Fibroblast of gingiva (primary cell): ENCODE measurements at regions not wholly inside any gene's neighbourhood (a gene's known extent, or its start where the extent isn't known, plus 50 kb on each side); places are given as distances from the start of the nearest gene placed in this dataset.
"Not testable (repeated sequence)": the region's sequence is repeated elsewhere in the genome, so short reads cannot be mapped to it uniquely, and the experiment has no call there.

ENCODE experiments used
- DNase-seq: peaks from one replicate; pipeline ENCODE4 v3.0.0-alpha.2; 2011; ENCODE audit warnings: low read depth

DNA sequence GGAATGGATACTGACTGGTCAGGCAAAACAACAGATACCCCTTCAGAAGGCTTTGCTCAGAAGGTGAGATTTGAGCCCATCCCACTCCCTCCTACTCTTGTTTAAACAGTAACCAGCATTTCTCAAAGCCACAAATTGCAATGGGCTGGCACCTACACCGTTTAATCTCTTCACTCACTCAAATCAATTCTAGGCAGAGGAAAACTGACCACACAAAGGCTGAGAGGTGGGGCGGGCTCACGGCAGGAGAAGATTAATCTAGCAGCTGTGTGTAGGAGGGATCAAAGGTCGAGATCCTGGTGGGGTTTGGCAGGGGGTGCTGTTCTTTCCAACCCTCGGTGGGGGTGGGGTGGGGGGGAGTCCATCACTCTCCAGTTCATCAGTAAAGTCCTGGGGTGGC, 622.4 kb downstream of the BCOR start:
- no peak for DNase-seq

DNA sequence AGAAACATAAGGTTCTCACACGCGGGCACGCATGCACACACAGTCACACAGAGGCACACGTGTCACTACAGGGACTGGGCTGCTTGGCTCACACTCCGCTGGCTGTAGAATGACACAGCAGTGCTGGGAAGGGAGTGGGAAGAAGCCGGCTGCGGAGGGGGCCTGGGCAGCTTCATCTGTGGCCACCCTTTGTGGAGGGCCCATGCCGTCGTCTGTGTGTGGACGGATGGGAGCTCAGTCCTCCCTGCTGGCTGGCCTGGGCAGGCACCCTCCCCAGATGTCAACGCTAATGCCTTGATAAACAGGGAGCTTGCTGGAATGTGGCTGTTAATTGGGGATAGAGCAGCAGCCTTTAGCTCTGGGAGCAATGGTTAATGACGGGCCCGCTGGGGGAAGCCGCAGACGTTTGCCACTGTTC, 621.1 kb downstream of the BCOR start:
- DNase-seq, result no peak

DNA sequence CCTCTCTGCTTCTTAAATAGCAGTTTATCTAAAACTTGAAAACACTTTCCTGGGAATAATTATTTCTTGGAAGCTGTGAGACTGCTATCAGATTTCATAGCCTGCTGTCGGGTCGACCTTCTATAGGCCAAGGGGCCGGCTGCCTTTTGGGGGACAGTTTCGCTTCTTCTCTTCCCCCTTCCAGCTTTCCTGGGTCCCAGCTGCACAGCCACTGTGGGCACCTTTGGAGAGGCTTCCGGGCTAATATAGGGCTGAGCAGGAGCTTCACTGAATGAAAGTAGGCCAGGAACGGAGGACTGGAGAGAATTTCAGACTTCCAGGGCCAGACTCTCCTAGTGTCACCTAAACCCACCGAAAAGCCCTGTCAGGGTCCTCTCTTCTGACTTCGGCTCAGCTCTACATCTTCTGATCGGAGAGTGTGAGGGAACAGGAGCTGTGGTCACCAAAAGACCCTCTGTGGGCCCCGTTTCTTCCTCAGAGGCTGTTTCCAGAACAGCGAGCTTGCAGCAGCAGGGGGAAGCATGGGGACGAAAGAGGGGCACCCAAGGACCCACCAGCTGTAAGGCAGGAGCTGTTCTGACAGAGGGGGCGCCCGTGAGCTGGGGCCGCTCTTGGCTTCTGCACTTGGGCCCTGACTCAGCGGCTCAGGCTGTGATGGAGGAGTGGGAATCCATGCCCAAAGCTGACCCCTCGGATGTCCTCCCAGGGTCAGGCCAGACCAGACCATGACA, 620.6 kb downstream of the BCOR start:
- DNase-seq, result no peak

GRCh38 chrX:39477762-39478120, 620.0 kb downstream of the BCOR start:
- no peak for DNase-seq

DNA sequence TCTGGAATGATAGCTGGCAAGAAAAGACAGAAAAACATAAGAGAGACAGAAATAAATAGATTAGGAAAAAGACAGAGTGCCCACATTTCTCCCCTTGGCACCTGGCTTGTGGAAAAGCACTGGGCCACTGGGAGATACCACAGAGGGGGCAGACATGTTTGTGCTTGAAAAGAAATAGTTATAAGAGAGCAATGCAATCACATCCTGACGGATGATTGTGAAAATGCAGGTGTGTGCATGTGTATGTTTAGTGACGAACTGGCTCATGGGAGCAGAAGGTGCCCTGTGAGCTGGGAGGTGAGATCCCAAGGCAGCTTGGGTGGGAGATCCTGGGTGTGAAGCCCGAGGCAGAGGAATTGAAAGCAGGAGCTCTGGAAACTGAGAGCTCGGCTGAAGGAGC, 617.9 kb downstream of the BCOR start:
- DNase-seq, result no peak

GRCh38 chrX:39480963-39481362, 616.8 kb downstream of the BCOR start:
- no peak for DNase-seq

- DNase-seq, result no peak
These were observed 616.1 kb downstream of the BCOR start for GRCh38 chrX:39481621-39482020.

DNA sequence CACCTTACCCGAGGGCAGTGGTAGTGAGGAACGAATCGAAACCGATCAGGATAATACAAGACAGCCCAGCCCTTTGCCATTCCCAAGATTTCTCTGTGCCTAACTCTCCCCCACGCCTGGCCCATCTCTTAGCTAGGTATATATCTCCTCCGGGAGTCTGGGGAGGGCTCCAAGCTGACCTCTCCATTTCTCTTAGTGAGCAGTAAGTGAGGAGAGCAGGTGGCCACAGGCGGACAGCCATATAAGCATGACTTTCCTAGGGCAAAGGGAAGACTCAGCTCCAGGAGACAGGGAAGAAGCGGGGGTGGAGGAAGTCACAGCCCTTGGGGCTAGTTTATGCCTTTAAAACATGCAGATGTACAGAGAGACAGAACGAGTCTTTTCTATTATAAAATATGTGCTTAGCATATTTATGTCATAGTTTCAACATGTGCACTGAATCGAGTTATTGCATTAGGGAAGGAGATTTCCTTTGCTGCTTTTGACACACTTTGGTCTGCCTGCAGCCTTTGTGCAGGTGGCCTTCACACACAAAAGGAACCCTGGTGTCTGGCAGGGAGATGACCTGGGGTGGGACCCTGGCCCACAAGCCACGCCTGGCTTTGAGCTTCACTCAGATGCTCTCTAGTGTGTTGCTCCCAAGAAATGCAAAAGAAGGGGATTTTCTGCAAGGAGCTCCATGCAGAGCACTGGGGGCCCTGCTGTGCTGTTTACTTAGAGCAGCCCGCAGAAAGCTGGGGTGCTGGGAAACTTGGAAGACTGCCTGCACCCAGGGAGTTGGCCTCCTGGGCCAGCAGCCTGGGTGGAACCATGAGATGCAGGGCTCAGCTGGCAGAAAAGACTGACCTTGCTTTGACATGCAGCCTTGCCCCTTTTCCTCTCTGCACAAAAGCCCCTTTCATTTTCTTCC, 613.3 kb downstream of the BCOR start:
- DNase-seq, result no peak

- DNase-seq, result no peak
These were observed 610.4 kb downstream of the BCOR start for GRCh38 chrX:39487166-39487968.

DNA sequence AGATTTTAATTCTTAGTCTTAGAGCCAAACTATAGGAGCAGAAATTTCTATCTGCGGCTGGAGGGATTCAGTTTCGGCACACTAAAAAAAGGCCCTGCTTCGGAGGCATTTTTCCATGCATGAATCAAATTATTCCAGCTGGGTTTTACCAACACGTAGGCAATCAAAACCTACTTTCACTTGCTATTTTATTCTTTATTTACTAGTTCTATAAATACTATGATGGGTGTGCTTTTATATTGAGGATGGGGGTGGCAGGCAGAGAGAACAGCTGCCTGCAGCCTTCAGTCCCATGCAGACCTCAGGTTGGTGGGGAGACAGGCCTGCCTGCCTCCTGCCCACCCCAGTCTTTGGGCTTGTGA, 609.8 kb downstream of the BCOR start:
- DNase-seq, result no peak

- DNase-seq, result no peak
These were observed 606.0 kb downstream of the BCOR start for GRCh38 chrX:39491548-39492297.

- DNase-seq, result no peak
These were observed 605.1 kb downstream of the BCOR start for GRCh38 chrX:39492497-39493162.

DNA sequence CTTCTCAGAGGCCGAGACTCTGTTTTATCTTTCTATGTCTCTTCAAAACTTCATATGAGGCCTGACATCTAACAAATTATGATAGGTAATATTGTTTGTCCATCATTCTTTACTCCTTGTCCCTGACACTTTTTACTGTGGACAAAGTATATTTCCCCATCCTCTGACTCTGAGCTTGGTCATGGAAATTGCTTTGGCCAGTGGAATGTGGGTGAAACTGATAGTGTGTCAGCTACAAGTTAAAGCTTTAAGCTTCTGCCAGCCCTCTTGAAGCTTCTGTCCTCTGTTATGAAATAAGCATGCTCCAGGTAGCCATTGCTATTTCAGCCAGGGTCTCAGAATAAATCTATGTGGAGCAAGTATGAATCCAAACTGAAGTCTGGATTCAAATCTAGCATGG, 604.6 kb downstream of the BCOR start:
- DNase-seq, result no peak

DNA sequence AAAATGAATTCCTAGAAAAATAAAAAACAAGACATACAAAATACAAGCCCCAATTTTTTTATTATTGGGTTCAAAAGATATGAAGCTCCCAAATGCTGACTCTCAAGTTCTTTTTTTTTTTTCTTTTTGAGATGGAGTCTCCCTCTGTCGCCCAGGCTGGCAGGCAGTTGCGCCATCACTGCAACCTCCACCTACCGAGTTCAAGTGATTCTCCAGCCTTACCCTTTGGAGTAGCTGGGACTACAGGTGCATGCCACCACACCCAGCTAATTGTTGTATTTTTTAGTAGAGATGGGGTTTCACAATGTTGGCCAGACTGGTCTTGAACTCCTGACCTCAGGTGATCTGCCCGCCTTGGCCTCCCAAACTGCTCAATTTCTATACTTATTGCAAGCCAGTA, 600.6 kb downstream of the BCOR start:
- not testable (repeated sequence) for DNase-seq

DNA sequence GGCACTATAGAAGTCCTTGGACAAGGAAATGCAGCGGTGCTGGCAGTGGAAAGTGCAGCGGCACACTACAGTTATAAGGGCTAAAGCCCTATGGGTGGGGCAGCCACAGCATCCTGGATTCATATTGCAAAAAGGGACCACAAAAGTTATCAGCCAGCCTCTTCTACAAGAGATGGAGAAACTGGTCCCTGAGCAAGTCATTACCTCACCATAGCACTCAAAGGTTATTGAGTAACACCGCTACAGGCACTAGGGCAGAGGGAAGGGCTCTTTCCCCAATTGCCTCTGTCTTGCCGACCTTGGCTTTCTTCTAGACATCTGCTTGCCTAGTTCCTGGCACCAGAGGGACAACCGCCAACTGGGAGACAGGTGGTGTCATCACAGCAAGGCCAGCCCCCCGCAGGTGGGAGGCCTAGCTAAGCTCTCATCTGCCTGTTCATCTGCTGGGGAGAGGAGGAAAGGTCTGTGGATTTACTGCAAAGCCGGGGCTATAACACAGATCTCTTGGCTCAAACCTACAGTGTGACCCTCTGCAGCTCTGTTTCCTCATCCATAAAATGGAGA, 600.0 kb downstream of the BCOR start:
- DNase-seq, result no peak

- no peak for DNase-seq
These were observed 597.8 kb downstream of the BCOR start for GRCh38 chrX:39499996-39500395.

- no peak for DNase-seq
These were observed 595.9 kb downstream of the BCOR start for GRCh38 chrX:39501822-39502221.

- DNase-seq, result no peak
These were observed 595.3 kb downstream of the BCOR start for GRCh38 chrX:39502486-39502885.

GRCh38 chrX:39504227-39504626, 593.5 kb downstream of the BCOR start:
- DNase-seq, result no peak

DNA sequence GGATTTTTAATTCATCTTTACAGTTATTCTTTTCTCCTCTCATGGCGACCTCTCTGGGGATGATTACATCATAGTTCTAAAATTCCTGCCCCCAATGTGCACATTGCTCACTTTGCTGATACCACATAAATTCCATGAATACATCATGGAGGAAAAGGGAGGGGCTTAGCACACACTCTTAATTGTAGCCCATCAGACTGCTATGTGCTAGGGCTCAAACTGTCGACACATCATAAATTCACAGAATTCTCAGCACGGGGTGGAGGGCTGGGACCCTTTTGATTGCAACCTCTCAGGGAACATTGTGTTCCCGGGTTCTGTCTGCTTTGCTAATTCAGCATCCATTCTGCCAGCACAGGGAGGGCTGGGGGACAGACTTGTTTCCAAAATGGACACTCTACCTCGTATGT, 592.9 kb downstream of the BCOR start:
- no peak for DNase-seq

DNA sequence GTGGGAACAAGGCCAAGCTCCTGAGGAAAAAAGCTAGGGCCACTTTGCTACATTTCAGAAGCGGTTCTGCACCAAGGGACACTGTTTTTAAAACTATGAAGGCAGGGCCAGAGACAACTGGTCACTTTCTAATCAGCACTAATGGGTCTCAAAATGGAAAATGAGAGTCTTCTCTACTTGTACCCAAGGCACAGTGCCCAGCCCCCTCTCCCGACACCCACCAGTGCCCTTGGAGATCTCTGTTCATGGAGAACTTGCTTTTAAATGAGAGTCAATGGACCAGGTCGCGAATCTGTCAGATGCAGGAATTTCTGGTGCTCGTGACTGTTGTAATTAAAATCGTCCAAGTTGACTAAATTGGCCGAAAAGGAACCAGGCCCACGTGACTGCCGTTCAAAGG, 591.6 kb downstream of the BCOR start:
- no peak for DNase-seq
